HEK293 (cell line): ENCODE measurements at regions not wholly inside any gene's neighbourhood (a gene's known extent, or its start where the extent isn't known, plus 50 kb on each side); places are given as distances from the start of the nearest gene placed in this dataset.

Experiments
- CTCF ChIA-PET: fragments of 350-600 bp; formaldehyde crosslinking; extraction: SDS; loops from one replicate; lab custom pipeline; 2021; ENCODE audit warnings: antibody characterized with exemption; lab: Yijun Ruan, JAX
- POLR2A ChIA-PET: fragments of 300-600 bp; formaldehyde crosslinking; extraction: SDS; loops from one replicate; lab custom pipeline; 2020; ENCODE audit warnings: antibody characterized with exemption, inconsistent platforms; lab: Yijun Ruan, JAX
- H3K27ac ChIP-seq: fragments of 200-500 bp; sonication (Bioruptor generic); 2 replicates; pipeline ENCODE4 v1.5.1; 2014; ENCODE audit warnings: low read depth, low read length, control low read depth, inconsistent platforms; ENCODE audit errors: extremely low read depth
- H3K36me3 ChIP-seq, 2 experiments: fragments of 200-500 bp in 1 of 2; sonication (Bioruptor generic) in 1 of 2; 1 replicate in 1 of 2; 2 replicates in 1 of 2; pipeline ENCODE4 v1.5.1; 2014 to 2017; ENCODE audit warnings: inconsistent platforms in 2 of 2, low read length in 2 of 2; ENCODE audit not compliant: control insufficient read depth in 2 of 2, insufficient read depth in 1 of 2
- H3K4me1 ChIP-seq: fragments of 200-500 bp; sonication (Bioruptor generic); 2 replicates; pipeline ENCODE4 v1.5.1; 2014; ENCODE audit warnings: mild to moderate bottlenecking, low read length, inconsistent platforms; ENCODE audit not compliant: control insufficient read depth, insufficient read depth
- H3K4me3 ChIP-seq: 2 replicates; pipeline ENCODE4 v1.5.1; 2011; ENCODE audit warnings: low read depth, mild to moderate bottlenecking, control low read depth, low read length, moderate library complexity
- H3K9me3 ChIP-seq: fragments of 200-500 bp; sonication (Bioruptor generic); 2 replicates; pipeline ENCODE4 v1.5.1; 2014; ENCODE audit warnings: low read depth, low read length, inconsistent platforms; ENCODE audit not compliant: control insufficient read depth, insufficient read depth
- ATF2 ChIP-seq: fragments of 450-650 bp; formaldehyde crosslinking; IDR thresholded peaks from 2 replicates; pipeline ENCODE4 v1.5.1; 2016; ENCODE audit warnings: missing biosample characterization, missing genetic modification characterization, low read depth
- BCL11A ChIP-seq: fragments of 450-650 bp; formaldehyde crosslinking; IDR thresholded peaks from 2 replicates; pipeline ENCODE4 v1.5.1; 2016; ENCODE audit warnings: low read depth, missing biosample characterization, missing genetic modification characterization
- EGR2 ChIP-seq: fragments of 450-650 bp; formaldehyde crosslinking; IDR thresholded peaks from 2 replicates; pipeline ENCODE4 v1.5.1; 2016; ENCODE audit warnings: low read depth, missing biosample characterization, missing genetic modification characterization
- KLF8 ChIP-seq: fragments of 450-650 bp; formaldehyde crosslinking; IDR thresholded peaks from 2 replicates; pipeline ENCODE4 v1.5.1; 2016; ENCODE audit warnings: missing biosample characterization, missing genetic modification characterization
- ZBTB10 ChIP-seq: fragments of 450-650 bp; formaldehyde crosslinking; IDR thresholded peaks from 2 replicates; pipeline ENCODE4 v1.5.1; 2016; ENCODE audit warnings: missing biosample characterization, missing genetic modification characterization
- ZEB2 ChIP-seq: fragments of 450-650 bp; formaldehyde crosslinking; IDR thresholded peaks from 2 replicates; pipeline ENCODE4 v1.5.1; 2016; ENCODE audit warnings: missing biosample characterization, missing genetic modification characterization
- ZFP69B ChIP-seq: fragments of 450-650 bp; formaldehyde crosslinking; IDR thresholded peaks from 2 replicates; pipeline ENCODE4 v1.5.1; 2016; ENCODE audit warnings: missing biosample characterization, missing genetic modification characterization
- ZNF157 ChIP-seq: fragments of 450-650 bp; formaldehyde crosslinking; IDR thresholded peaks from 2 replicates; pipeline ENCODE4 v1.5.1; 2016; ENCODE audit warnings: missing biosample characterization, missing genetic modification characterization
- ZNF223 ChIP-seq: fragments of 450-650 bp; formaldehyde crosslinking; IDR thresholded peaks from 2 replicates; pipeline ENCODE4 v1.5.1; 2016; ENCODE audit warnings: missing biosample characterization, missing genetic modification characterization
- ZNF23 ChIP-seq: fragments of 450-650 bp; formaldehyde crosslinking; IDR thresholded peaks from 2 replicates; pipeline ENCODE4 v1.5.1; 2016; ENCODE audit warnings: missing biosample characterization, missing genetic modification characterization, borderline replicate concordance
- ZNF274 ChIP-seq, 2 experiments: fragments of 200-500 bp in 1 of 2; fragments of 450-650 bp in 1 of 2; sonication (Bioruptor generic) in 1 of 2; formaldehyde crosslinking in 1 of 2; IDR thresholded peaks; 2 replicates each; pipeline versions ENCODE4 v1.5.1 to v1.6.1; 2014 to 2016; ENCODE audit warnings: borderline replicate concordance in 1 of 2, inconsistent platforms in 1 of 2, low read length in 1 of 2, missing biosample characterization in 1 of 2, missing genetic modification characterization in 1 of 2
- ZNF391 ChIP-seq: fragments of 450-650 bp; formaldehyde crosslinking; IDR thresholded peaks from 2 replicates; pipeline ENCODE4 v1.5.1; 2016; ENCODE audit warnings: low read depth, missing biosample characterization, missing genetic modification characterization, borderline replicate concordance
- ZNF423 ChIP-seq: fragments of 450-650 bp; formaldehyde crosslinking; IDR thresholded peaks from 2 replicates; pipeline ENCODE4 v1.5.1; 2016; ENCODE audit warnings: missing biosample characterization, missing genetic modification characterization
- ZNF513 ChIP-seq: fragments of 450-650 bp; IDR thresholded peaks from 2 replicates; pipeline ENCODE4 v1.5.1; 2018; ENCODE audit warnings: missing biosample characterization, missing genetic modification characterization
- ZNF785 ChIP-seq: fragments of 450-650 bp; formaldehyde crosslinking; IDR thresholded peaks from 2 replicates; pipeline ENCODE4 v1.5.1; 2016; ENCODE audit warnings: missing biosample characterization, missing genetic modification characterization
- ZSCAN30 ChIP-seq: fragments of 450-650 bp; IDR thresholded peaks from 2 replicates; pipeline ENCODE4 v1.5.1; 2018; ENCODE audit warnings: missing biosample characterization, mild to moderate bottlenecking, missing genetic modification characterization, moderate library complexity
- TF ChIP-seq, protein P1 (sequence below): fragments of 450-650 bp; formaldehyde crosslinking; IDR thresholded peaks from 2 replicates; pipeline ENCODE4 v1.5.1; 2017; ENCODE audit warnings: missing biosample characterization, missing genetic modification characterization
- TF ChIP-seq, protein P2 (sequence below): fragments of 450-650 bp; formaldehyde crosslinking; IDR thresholded peaks from 2 replicates; pipeline ENCODE4 v1.5.1; 2016; ENCODE audit warnings: missing biosample characterization, missing genetic modification characterization

GRCh38 chr3:31404871-31405270, 127.9 kb upstream of the STT3B start:
- Histone ChIP-seq H3K36me3 (no peaks in the 10 kb centered on the region), H3K27ac (no peak overlapping the region), H3K4me3 (no peak overlapping the region), H3K9me3 (no peaks in the 10 kb centered on the region), H3K4me1 (no peaks in the 10 kb centered on the region)
- ChIA-PET POLR2A (no interaction called here), CTCF (no interaction called here)
- TF ChIP-seq ZSCAN30: no peak
- TF ChIP-seq ZNF157 (tag by site-specific recombination): no peak
- no peak for TF ChIP-seq EGR2 (tag by site-specific recombination)
- no peak for TF ChIP-seq ZNF513 (tag by site-specific recombination)
- TF ChIP-seq, protein P1, sequence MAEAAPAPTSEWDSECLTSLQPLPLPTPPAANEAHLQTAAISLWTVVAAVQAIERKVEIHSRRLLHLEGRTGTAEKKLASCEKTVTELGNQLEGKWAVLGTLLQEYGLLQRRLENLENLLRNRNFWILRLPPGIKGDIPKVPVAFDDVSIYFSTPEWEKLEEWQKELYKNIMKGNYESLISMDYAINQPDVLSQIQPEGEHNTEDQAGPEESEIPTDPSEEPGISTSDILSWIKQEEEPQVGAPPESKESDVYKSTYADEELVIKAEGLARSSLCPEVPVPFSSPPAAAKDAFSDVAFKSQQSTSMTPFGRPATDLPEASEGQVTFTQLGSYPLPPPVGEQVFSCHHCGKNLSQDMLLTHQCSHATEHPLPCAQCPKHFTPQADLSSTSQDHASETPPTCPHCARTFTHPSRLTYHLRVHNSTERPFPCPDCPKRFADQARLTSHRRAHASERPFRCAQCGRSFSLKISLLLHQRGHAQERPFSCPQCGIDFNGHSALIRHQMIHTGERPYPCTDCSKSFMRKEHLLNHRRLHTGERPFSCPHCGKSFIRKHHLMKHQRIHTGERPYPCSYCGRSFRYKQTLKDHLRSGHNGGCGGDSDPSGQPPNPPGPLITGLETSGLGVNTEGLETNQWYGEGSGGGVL: no peak
- TF ChIP-seq ZNF274 (IDR thresholded peaks at IDR 0.05; ENCODE audit: low read length): no peak
- no peak for TF ChIP-seq ZNF274 (tag by site-specific recombination; IDR thresholded peaks at IDR 0.05; ENCODE audit: borderline replicate concordance)
- TF ChIP-seq ATF2 (tag by site-specific recombination): no peak
- no peak for TF ChIP-seq KLF8
- no peak for TF ChIP-seq ZNF223 (tag by site-specific recombination)
- no peak for TF ChIP-seq ZNF23 (tag by site-specific recombination)
- TF ChIP-seq ZEB2: no peak
- no peak for TF ChIP-seq ZNF785
- no peak for TF ChIP-seq ZNF391 (tag by site-specific recombination)
- TF ChIP-seq, protein P2, sequence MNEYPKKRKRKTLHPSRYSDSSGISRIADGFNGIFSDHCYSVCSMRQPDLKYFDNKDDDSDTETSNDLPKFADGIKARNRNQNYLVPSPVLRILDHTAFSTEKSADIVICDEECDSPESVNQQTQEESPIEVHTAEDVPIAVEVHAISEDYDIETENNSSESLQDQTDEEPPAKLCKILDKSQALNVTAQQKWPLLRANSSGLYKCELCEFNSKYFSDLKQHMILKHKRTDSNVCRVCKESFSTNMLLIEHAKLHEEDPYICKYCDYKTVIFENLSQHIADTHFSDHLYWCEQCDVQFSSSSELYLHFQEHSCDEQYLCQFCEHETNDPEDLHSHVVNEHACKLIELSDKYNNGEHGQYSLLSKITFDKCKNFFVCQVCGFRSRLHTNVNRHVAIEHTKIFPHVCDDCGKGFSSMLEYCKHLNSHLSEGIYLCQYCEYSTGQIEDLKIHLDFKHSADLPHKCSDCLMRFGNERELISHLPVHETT: no peak
- TF ChIP-seq ZBTB10 (tag by site-specific recombination): no peak
- TF ChIP-seq BCL11A (tag by site-specific recombination): no peak
- no peak for TF ChIP-seq ZNF423 (tag by site-specific recombination)
- no peak for TF ChIP-seq ZFP69B (tag by site-specific recombination)
